ENCODE measurements at regions not wholly inside any gene's neighbourhood (a gene's known extent, or its start where the extent isn't known, plus 50 kb on each side); places are given as distances from the start of the nearest gene placed in this dataset.
"Not testable (repeated sequence)": the region's sequence is repeated elsewhere in the genome, so short reads cannot be mapped to it uniquely, and the experiment has no call there.

GRCh38 chr6:164612751-164613150 is 696.7 kb downstream of the C6orf118 start:
- Histone ChIP-seq H3K4me1 (replicated peaks in 1 of 2; ENCODE audit: control insufficient read depth in 2 of 2, insufficient read depth in 2 of 2, low read length in 2 of 2) (no peaks in the 10 kb centered on the region), H3K27me3 (ENCODE audit: control insufficient read depth in 2 of 2, insufficient read depth in 2 of 2, low read length in 2 of 2) (no peaks in the 10 kb centered on the region), H3K9ac (ENCODE audit: insufficient read depth in 1 of 2, low read depth in 2 of 2, low read length in 2 of 2) (no peak overlapping the region), H3K36me3 (ENCODE audit: control insufficient read depth, insufficient read depth, low read length) (no peaks in the 10 kb centered on the region), H3K9me3 (replicated peaks; ENCODE audit: control insufficient read depth, insufficient read depth, low read depth, low read length) (no peaks in the 10 kb centered on the region), H3K9me1 (ENCODE audit: control insufficient read depth, insufficient read depth, low read length) (no peaks in the 10 kb centered on the region), H3K79me2 (ENCODE audit: control insufficient read depth, insufficient read depth, low read length) (no peaks in the 10 kb centered on the region), H3K4me2 (ENCODE audit: insufficient read depth, low read length) (no peak overlapping the region), H3K4me3 (no peak overlapping the region), H3K27ac (ENCODE audit: extremely low read depth, low read depth, low read length) (no peak overlapping the region), H2AFZ (ENCODE audit: low read depth, low read length) (no peak overlapping the region), H4K20me1 (replicated peaks; ENCODE audit: control insufficient read depth, insufficient read depth, low read length) (no peaks in the 10 kb centered on the region)
- BruUV-seq (replicated peaks): no TSS peak
- ChIA-PET POLR2A (no interaction called here), CTCF (ENCODE audit: low intra/inter-chr PET ratio) (no interaction called here)
- 0% methylated on average over 3 of the region's 3 CpGs for WGBS (ENCODE audit: insufficient coverage, low coverage, missing lambda C conversion rate)
- TF ChIP-seq RBM14 (IDR thresholded peaks at IDR 0.05; ENCODE audit: borderline replicate concordance, insufficient read depth, low read depth, low read length) (no peak), NFXL1 (CRISPR knock-in tag; IDR thresholded peaks at IDR 0.05) (no peak), POLR2H (tag; IDR thresholded peaks at IDR 0.05; ENCODE audit: low read depth) (no peak), C11orf30 (IDR thresholded peaks at IDR 0.05; ENCODE audit: low read depth) (no peak), SMC3 (conservative IDR thresholded peaks at IDR 0.05; ENCODE audit: insufficient read depth, low read depth, low read length) (no peak), GABPB2 (CRISPR knock-in tag; conservative IDR thresholded peaks at IDR 0.05) (no peak), CREB5 (CRISPR knock-in tag; IDR thresholded peaks at IDR 0.05) (no peak)
- ATAC-seq: no peak
- FAIRE-seq: no peak
- DNase-seq (ENCODE audit: extremely low read depth in 1 of 4, low spot score in 3 of 4): no peak
- intact Hi-C loops (cut with micrococcal nuclease) (no loop called here), in situ Hi-C loops (cut with MboI) (no loop called here)

GRCh38 chr6:164610859-164611258 is 698.5 kb downstream of the C6orf118 start:
- POLR2A ChIA-PET; H3K4me2 ChIP-seq (ENCODE audit: insufficient read depth, low read length); H2AFZ ChIP-seq (ENCODE audit: low read depth, low read length); H3K9ac ChIP-seq (ENCODE audit: insufficient read depth in 1 of 2, low read depth in 2 of 2, low read length in 2 of 2); H4K20me1 ChIP-seq (replicated peaks; ENCODE audit: control insufficient read depth, insufficient read depth, low read length); ATAC-seq; H3K27me3 ChIP-seq (ENCODE audit: control insufficient read depth in 2 of 2, insufficient read depth in 2 of 2, low read length in 2 of 2); FAIRE-seq; H3K4me1 ChIP-seq (replicated peaks in 1 of 2; ENCODE audit: control insufficient read depth in 2 of 2, insufficient read depth in 2 of 2, low read length in 2 of 2); intact Hi-C loops (cut with micrococcal nuclease); CTCF ChIA-PET (ENCODE audit: low intra/inter-chr PET ratio); DNase-seq (ENCODE audit: extremely low read depth in 1 of 4, low spot score in 3 of 4); H3K79me2 ChIP-seq (ENCODE audit: control insufficient read depth, insufficient read depth, low read length); BruUV-seq (replicated peaks); in situ Hi-C loops (cut with MboI); H3K27ac ChIP-seq (ENCODE audit: extremely low read depth, low read depth, low read length); H3K4me3 ChIP-seq; H3K9me1 ChIP-seq (ENCODE audit: control insufficient read depth, insufficient read depth, low read length); H3K36me3 ChIP-seq (ENCODE audit: control insufficient read depth, insufficient read depth, low read length); H3K9me3 ChIP-seq (replicated peaks; ENCODE audit: control insufficient read depth, insufficient read depth, low read depth, low read length): not testable (repeated sequence)
- under 1% methylated on average over 15 of the region's 15 CpGs for WGBS (ENCODE audit: insufficient coverage, low coverage, missing lambda C conversion rate)

- H3K9me3 ChIP-seq (replicated peaks; ENCODE audit: control insufficient read depth, insufficient read depth, low read depth, low read length); H3K27me3 ChIP-seq (ENCODE audit: control insufficient read depth in 2 of 2, insufficient read depth in 2 of 2, low read length in 2 of 2); H3K36me3 ChIP-seq (ENCODE audit: control insufficient read depth, insufficient read depth, low read length); H3K4me2 ChIP-seq (ENCODE audit: insufficient read depth, low read length); intact Hi-C loops (cut with micrococcal nuclease); POLR2A ChIA-PET; H3K9me1 ChIP-seq (ENCODE audit: control insufficient read depth, insufficient read depth, low read length); H4K20me1 ChIP-seq (replicated peaks; ENCODE audit: control insufficient read depth, insufficient read depth, low read length); H3K9ac ChIP-seq (ENCODE audit: insufficient read depth in 1 of 2, low read depth in 2 of 2, low read length in 2 of 2); H2AFZ ChIP-seq (ENCODE audit: low read depth, low read length); DNase-seq (ENCODE audit: extremely low read depth in 1 of 4, low spot score in 3 of 4); FAIRE-seq; ATAC-seq; CTCF ChIA-PET (ENCODE audit: low intra/inter-chr PET ratio); H3K79me2 ChIP-seq (ENCODE audit: control insufficient read depth, insufficient read depth, low read length); H3K27ac ChIP-seq (ENCODE audit: extremely low read depth, low read depth, low read length); in situ Hi-C loops (cut with MboI); H3K4me3 ChIP-seq; BruUV-seq (replicated peaks); H3K4me1 ChIP-seq (replicated peaks in 1 of 2; ENCODE audit: control insufficient read depth in 2 of 2, insufficient read depth in 2 of 2, low read length in 2 of 2): not testable (repeated sequence)
- WGBS (ENCODE audit: insufficient coverage, low coverage, missing lambda C conversion rate): 6% methylated on average over 13 of the region's 15 CpGs
Measured at GRCh38 chr6:164602415-164602814, 707.0 kb downstream of the C6orf118 start.

All from K562 (cell line).